ENCODE measurements at regions not wholly inside any gene's neighbourhood (a gene's known extent, or its start where the extent isn't known, plus 50 kb on each side); places are given as distances from the start of the nearest gene placed in this dataset.
"Not testable (repeated sequence)": the region's sequence is repeated elsewhere in the genome, so short reads cannot be mapped to it uniquely, and the experiment has no call there.

DNA sequence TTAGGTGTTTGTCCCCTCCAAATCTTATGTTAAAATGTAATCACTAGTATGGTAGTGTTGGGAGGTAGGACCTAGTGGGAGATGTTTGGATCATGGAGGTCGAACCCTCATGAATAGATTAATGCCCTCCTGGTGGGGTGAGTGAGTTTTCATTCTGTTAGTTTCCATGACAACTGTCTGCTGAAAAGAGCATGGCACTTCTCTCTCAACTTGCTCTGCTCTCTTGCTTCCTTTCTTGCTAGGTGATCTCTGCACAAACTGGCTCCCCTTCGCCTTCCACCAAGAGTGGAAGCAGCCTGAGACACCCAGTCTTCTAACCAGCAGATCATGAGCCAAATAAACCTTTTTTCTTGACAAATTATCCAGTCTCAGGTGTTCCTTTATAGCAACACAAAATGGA is 853.9 kb downstream of the SORCS1 start:
- Mint-ChIP-seq H3K27ac (no peak overlapping the region), H3K36me3 (no peaks in the 10 kb centered on the region), H3K27me3 (no peaks in the 10 kb centered on the region), H3K9me3 (peaks cover 6% of the 10 kb centered on the region), H3K4me1 (no peaks in the 10 kb centered on the region), H3K4me3 (no peak overlapping the region)
- no peak for DNase-seq

- Mint-ChIP-seq H3K27me3 (no peaks in the 10 kb centered on the region), H3K27ac (no peak overlapping the region), H3K4me1 (no peaks in the 10 kb centered on the region), H3K4me3 (no peak overlapping the region), H3K36me3 (no peaks in the 10 kb centered on the region), H3K9me3 (peaks cover 6% of the 10 kb centered on the region)
- DNase-seq = no peak
Measured at GRCh38 chr10:106309376-106309775, 855.1 kb downstream of the SORCS1 start.

DNA sequence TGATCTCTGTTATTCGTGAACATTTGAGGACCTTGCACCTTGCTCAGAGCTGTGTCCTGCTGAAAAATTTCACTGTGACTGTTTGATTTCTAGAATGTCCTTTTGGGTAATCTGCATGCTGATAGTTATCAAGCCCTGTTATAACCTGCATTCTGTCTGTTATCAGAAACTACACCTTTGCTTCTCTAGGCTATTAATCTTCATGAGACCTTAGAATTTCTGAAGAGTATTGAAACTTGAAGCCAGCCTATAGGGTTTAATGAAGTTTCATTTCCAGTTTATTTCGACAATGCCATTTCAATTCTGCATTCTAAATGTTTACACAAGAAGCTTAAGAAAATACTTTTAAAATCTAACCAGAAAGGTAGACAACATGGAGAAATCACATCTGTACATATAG is 856.2 kb downstream of the SORCS1 start:
- Mint-ChIP-seq H3K27ac (no peak overlapping the region), H3K4me1 (no peaks in the 10 kb centered on the region), H3K36me3 (no peaks in the 10 kb centered on the region)

DNA sequence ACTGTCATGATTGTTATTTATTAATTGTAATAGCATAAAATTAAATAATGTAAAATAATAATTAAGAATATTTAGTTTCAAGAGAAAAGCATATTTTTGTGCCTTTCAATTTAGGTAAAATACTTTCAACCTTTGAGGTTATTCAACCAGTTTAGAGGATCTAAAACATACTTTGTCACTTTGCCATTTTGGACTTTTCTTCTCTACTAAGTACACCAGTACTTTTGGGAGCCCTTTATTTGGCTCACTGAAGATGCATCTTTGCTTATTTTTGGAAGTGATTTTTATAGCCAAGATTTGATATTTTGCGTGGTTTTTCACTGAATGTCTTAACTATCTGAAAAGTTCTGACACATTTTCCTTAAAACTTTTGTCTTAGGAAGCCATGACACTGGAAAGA is 860.5 kb downstream of the SORCS1 start:
- Mint-ChIP-seq H3K4me3 (no peak overlapping the region), H3K27me3 (no peaks in the 10 kb centered on the region), H3K27ac (no peak overlapping the region), H3K36me3 (no peaks in the 10 kb centered on the region), H3K9me3 (peaks cover 5% of the 10 kb centered on the region), H3K4me1 (no peaks in the 10 kb centered on the region)
- DNase-seq = no peak

More for the DNA sequence above, 856.2 kb downstream of the SORCS1 start:
- H3K9me3 Mint-ChIP-seq = peaks cover 6% of the 10 kb centered on the region
- no peaks in the 10 kb centered on the region for H3K27me3 Mint-ChIP-seq
- H3K4me3 Mint-ChIP-seq = no peak overlapping the region
- DNase-seq = no peak

DNA sequence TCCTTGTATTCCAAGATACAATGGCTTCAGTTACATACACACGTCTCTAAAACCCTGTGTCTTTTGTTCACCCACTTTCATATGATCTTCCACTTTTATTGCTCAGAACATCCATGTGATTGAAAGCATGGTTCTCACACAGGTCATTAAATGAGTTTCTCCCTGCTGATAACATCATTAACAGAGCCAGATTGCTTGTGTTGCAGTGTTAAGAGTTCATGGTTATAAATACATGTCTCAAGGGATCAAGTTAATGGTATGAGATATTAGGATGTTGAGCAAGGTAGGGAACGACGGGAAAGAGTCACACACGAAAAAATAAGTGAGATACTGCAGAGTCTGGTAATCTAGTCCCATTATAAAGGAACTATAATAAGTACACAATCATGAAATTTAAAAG is 861.5 kb downstream of the SORCS1 start:
- Mint-ChIP-seq H3K9me3 (peaks cover 4% of the 10 kb centered on the region), H3K27ac (no peak overlapping the region), H3K36me3 (no peaks in the 10 kb centered on the region)

DNA sequence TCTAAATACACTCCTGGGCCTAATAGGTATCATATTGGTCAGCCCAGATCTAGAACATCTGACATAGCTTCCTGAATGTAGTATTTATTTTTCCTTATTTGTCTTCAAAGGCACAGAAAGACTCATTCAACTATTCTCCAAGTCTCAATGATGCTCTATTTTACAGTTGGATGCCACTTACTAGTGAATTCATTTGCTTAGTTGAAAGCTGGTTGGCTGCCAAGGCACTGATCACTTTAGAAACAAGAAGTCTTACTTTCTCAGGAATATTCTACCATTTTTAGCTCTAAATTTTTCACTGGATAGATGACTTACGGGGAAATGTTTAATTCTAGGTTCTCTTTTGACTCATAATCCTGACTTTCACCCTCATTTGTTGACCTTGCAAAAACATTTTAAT is 863.4 kb downstream of the SORCS1 start:
- H3K27me3 Mint-ChIP-seq = no peaks in the 10 kb centered on the region
- no peak overlapping the region for H3K27ac Mint-ChIP-seq
- DNase-seq = no peak
- no peaks in the 10 kb centered on the region for H3K4me1 Mint-ChIP-seq
- no peak overlapping the region for H3K4me3 Mint-ChIP-seq
- peaks cover 2% of the 10 kb centered on the region for H3K9me3 Mint-ChIP-seq
- H3K36me3 Mint-ChIP-seq = no peaks in the 10 kb centered on the region

More for the DNA sequence above, 861.5 kb downstream of the SORCS1 start:
- Mint-ChIP-seq H3K4me1 (no peaks in the 10 kb centered on the region), H3K4me3 (no peak overlapping the region), H3K27me3 (no peaks in the 10 kb centered on the region)
- DNase-seq = no peak

GRCh38 chr10:106296750-106297392 is 867.6 kb downstream of the SORCS1 start:
- Mint-ChIP-seq H3K4me3 (no peak overlapping the region), H3K9me3 (no peaks in the 10 kb centered on the region), H3K27ac (no peak overlapping the region), H3K4me1 (no peaks in the 10 kb centered on the region), H3K27me3 (no peaks in the 10 kb centered on the region), H3K36me3 (no peaks in the 10 kb centered on the region)
- no peak for DNase-seq

DNA sequence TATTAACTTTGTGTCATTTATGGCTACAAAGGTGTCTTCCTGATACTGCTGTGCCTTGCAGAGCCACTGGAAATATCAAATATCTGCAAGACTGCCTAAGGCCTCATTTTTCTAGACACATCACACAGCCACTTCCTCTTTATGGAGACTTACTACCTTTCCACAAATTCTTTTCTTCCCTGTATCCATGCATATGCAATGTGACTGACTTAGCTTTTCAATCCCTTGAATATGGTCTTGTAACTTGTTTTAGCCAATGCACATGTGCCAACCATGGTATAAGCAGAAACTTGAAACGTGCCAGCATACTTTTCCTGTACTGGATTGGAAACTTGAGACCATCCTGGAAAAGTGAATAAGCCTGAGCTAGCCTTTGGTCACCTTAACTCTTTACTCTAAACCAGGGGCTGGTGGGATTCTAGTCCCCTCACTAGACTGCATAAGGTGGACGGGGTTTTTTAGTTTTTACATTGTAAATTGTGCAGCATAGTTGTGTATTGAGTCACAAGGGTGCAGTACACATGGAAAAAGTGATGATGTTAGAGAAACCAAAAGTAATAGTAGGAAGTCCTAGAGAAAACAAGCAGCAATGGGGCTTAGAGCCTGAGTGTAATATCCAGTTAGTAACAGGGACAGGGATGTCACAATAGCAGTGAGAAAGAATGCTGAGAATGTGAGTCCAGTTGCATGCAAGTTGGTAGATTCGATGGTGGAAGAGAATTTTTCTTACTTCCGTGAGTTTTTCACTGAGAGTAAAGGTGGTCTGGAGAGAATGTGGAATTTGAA is 879.5 kb downstream of the SORCS1 start:
- no peaks in the 10 kb centered on the region for H3K4me1 Mint-ChIP-seq
- peaks cover 19% of the 10 kb centered on the region for H3K9me3 Mint-ChIP-seq
- no peak overlapping the region for H3K4me3 Mint-ChIP-seq
- DNase-seq = no peak
- H3K36me3 Mint-ChIP-seq = no peaks in the 10 kb centered on the region
- H3K27me3 Mint-ChIP-seq = no peaks in the 10 kb centered on the region
- no peak overlapping the region for H3K27ac Mint-ChIP-seq

- no peaks in the 10 kb centered on the region for H3K36me3 Mint-ChIP-seq
- H3K27ac Mint-ChIP-seq = no peak overlapping the region
- H3K27me3 Mint-ChIP-seq = no peaks in the 10 kb centered on the region
- peaks cover 15% of the 10 kb centered on the region for H3K9me3 Mint-ChIP-seq
- H3K4me1 Mint-ChIP-seq = no peaks in the 10 kb centered on the region
- no peak overlapping the region for H3K4me3 Mint-ChIP-seq
- DNase-seq = no peak
Measured at GRCh38 chr10:106280896-106281460, 883.5 kb downstream of the SORCS1 start.

DNA sequence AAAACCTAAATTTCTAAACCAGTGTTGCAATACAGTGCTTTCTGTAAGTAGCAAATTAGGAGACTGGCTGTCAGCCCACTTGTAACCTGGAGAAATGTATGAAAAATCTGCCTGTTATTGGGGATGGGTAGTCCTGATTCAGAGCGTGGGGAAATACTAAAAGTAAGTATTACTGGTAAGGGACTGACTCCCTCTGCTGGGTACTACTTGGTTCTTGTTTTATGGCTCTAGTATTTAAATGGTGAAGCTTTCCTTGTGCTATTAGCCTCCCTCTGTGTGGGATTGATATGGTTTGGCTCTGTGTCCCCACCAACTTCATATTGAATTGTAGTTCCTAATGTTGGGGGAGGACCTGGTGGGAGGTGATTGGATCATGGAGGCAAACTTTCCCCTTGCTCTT is 886.1 kb downstream of the SORCS1 start:
- no peaks in the 10 kb centered on the region for H3K27me3 Mint-ChIP-seq
- DNase-seq = no peak
- no peak overlapping the region for H3K27ac Mint-ChIP-seq
- H3K36me3 Mint-ChIP-seq = no peaks in the 10 kb centered on the region
- H3K9me3 Mint-ChIP-seq = peaks cover 10% of the 10 kb centered on the region
- H3K4me1 Mint-ChIP-seq = no peaks in the 10 kb centered on the region
- no peak overlapping the region for H3K4me3 Mint-ChIP-seq

- DNase-seq = no peak
- Mint-ChIP-seq H3K4me1 (no peaks in the 10 kb centered on the region), H3K4me3 (no peak overlapping the region), H3K36me3 (no peaks in the 10 kb centered on the region), H3K27me3 (no peaks in the 10 kb centered on the region), H3K9me3 (peaks cover 3% of the 10 kb centered on the region), H3K27ac (no peak overlapping the region)
Measured at GRCh38 chr10:106271237-106271636, 893.3 kb downstream of the SORCS1 start.

DNA sequence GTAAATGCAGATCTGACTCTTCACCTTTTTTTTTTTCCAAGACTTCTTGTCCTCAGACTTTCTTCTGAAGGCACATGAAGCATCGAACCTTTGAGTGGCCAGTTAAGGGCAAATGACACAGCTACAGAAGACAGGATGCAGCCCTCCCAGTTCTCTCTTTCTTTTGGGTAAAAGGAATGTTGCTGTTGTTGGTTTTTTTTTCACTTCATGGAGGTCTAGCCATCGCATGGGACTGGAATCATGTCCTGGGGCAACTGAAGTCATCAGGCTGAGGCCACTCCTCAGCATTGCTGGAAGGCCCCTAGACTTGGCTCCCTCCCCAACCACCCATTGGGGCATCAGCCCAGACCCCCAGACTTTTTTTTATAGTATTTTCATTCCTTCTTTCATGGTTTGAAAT is 896.5 kb downstream of the SORCS1 start:
- DNase-seq = no peak
- no peak overlapping the region for H3K4me3 Mint-ChIP-seq
- no peaks in the 10 kb centered on the region for H3K4me1 Mint-ChIP-seq
- no peaks in the 10 kb centered on the region for H3K36me3 Mint-ChIP-seq
- no peaks in the 10 kb centered on the region for H3K27me3 Mint-ChIP-seq
- H3K27ac Mint-ChIP-seq = no peak overlapping the region
- peaks cover 3% of the 10 kb centered on the region for H3K9me3 Mint-ChIP-seq

- no peaks in the 10 kb centered on the region for H3K4me1 Mint-ChIP-seq
- no peaks in the 10 kb centered on the region for H3K27me3 Mint-ChIP-seq
- no peaks in the 10 kb centered on the region for H3K36me3 Mint-ChIP-seq
- peaks cover 3% of the 10 kb centered on the region for H3K9me3 Mint-ChIP-seq
- no peak overlapping the region for H3K27ac Mint-ChIP-seq
- no peak for DNase-seq
- no peak overlapping the region for H3K4me3 Mint-ChIP-seq
Measured at GRCh38 chr10:106267591-106267990, 896.9 kb downstream of the SORCS1 start.

DNA sequence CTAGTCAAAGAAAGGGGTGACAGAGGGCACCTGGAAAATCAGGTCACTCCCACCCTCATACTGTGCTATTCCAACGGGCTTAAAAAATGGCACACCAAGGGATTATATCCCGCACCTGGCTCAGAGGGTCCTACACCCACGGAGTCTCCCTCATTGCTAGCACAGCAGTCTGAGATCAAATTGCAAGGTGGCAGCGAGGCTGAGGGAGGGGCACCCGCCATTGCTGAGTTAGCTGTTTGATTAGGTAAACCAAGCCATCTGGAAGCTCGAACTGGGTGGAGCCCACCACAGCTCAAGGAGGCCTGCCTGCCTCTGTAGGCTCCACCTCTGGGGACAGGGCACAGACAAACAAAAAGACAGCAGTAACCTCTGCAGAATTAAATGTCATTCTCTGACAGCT is 907.1 kb downstream of the SORCS1 start:
- H3K27ac Mint-ChIP-seq, DNase-seq, H3K36me3 Mint-ChIP-seq, H3K4me1 Mint-ChIP-seq, H3K27me3 Mint-ChIP-seq, H3K9me3 Mint-ChIP-seq, H3K4me3 Mint-ChIP-seq: not testable (repeated sequence)

DNA sequence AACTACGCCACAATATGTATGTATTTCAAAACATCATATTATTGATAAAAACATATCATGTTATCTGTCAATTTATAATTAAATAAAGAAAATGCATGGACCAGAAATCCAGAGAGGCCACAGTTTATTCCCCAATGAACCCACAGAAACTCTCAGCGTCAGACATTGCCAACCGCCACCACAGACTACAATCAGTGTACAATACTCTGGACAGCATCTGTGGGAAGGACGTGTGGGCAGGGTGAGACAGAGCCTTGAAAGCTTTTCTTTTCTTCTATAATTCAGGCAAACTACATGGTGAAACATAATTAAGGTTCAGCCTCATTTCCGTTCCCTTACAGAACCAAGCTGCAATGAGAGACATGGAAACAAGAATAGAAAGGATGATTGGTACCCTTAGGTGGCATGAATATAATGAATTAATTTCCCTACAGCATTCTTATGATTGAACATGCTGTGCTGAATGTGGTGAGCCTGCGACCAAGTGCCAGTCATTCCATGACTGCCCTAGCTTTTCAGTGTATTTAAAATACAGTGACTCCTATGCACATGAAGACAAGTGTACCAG is 909.3 kb downstream of the SORCS1 start:
- DNase-seq = no peak
- H3K4me1 Mint-ChIP-seq = no peaks in the 10 kb centered on the region
- no peak overlapping the region for H3K4me3 Mint-ChIP-seq
- no peaks in the 10 kb centered on the region for H3K36me3 Mint-ChIP-seq
- H3K9me3 Mint-ChIP-seq = no peaks in the 10 kb centered on the region
- no peak overlapping the region for H3K27ac Mint-ChIP-seq
- H3K27me3 Mint-ChIP-seq = no peaks in the 10 kb centered on the region
